Breast epithelium (tissue), 3 donors: ENCODE measurements at regions not wholly inside any gene's neighbourhood (a gene's known extent, or its start where the extent isn't known, plus 50 kb on each side); places are given as distances from the start of the nearest gene placed in this dataset.

ENCODE experiments used
- CTCF ChIP-seq, 3 donors: fragments of 450-650 bp; IDR thresholded peaks; one replicate each; pipeline ENCODE4 v1.5.1; 2016 to 2017; ENCODE audit warnings: antibody characterized with exemption in 3 of 3, mild to moderate bottlenecking in 3 of 3, moderate library complexity in 3 of 3
- POLR2A ChIP-seq: fragments of 450-650 bp; IDR thresholded peaks from one replicate; pipeline ENCODE4 v1.6.1; 2016; ENCODE audit warnings: antibody characterized with exemption, mild to moderate bottlenecking, moderate library complexity

GRCh38 chr14:89480278-89480677, 63.2 kb upstream of the FOXN3 start:
- no peak for TF ChIP-seq CTCF (IDR thresholded peaks at IDR 0.05)
- no peak for TF ChIP-seq POLR2A
